GM18858 (cell line): ENCODE measurements at regions not wholly inside any gene's neighbourhood (a gene's known extent, or its start where the extent isn't known, plus 50 kb on each side); places are given as distances from the start of the nearest gene placed in this dataset.

Source experiments
- ATAC-seq: cut with Tn5 transposase; IDR thresholded peaks from one replicate; pipeline ENCODE4 v1.9.1; 2021; ENCODE audit not compliant: unreplicated experiment

DNA sequence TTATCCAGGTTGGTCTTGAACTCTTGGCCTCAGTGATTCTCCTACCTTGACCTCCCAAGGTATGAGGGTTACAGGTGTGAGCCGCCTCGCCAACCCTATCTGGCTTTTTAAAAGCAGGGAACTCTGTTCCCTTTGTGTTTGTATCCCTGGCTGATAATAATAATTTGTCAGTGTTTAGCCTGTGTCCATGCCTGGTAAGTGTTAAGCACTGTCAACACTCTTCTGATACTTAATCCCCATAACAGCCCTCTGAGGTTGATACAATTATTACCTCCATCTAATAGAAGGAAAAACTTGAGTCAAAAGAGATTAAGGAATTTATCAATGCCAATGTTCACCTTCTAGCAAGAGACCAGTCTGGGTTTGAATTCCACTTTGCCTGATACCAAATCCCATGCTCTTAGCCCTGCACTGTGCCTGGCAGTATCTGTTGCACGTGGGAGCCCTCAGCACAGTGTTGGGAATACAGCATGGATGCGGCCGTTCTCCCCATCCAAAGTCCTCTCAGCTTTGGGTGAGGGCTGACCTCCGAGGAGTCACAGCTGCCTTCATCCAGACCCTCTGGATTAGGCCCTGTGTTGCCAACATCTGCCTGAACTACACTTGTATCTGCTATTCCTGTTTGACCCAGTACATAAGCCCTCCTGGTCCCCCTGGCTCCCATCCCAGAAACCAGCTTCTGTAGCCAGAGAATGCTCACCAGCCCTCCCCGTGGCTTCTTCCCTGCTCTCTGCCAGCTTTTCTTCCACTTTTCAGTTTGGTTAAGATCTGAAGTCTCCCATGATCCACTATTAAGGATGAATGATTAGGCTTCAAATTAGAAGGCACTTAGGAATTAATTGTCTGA, 335.6 kb upstream of the ASIC2 start:
- no peak for ATAC-seq

- ATAC-seq, result no peak
Measured at GRCh38 chr17:33633446-33633845, 340.4 kb upstream of the ASIC2 start.

DNA sequence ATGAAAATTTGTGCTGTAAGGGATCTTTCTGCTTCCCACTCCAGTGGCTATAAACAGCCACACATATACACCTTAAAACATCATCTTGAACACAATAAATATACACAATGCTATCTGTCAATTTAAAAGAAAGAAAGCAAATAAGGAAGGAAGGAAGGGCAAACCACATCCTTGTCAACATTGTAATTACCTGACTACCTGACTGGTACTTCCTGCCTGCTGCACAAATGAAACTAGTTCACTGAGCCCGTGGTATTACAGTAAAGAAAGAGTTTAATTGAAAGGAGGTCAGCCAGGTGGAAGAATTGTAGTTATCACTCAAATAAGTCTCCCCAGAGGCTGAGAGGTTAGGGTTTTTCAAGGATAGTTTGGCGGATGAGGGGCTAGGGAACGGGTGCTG, 344.4 kb upstream of the ASIC2 start:
- ATAC-seq, result no peak

DNA sequence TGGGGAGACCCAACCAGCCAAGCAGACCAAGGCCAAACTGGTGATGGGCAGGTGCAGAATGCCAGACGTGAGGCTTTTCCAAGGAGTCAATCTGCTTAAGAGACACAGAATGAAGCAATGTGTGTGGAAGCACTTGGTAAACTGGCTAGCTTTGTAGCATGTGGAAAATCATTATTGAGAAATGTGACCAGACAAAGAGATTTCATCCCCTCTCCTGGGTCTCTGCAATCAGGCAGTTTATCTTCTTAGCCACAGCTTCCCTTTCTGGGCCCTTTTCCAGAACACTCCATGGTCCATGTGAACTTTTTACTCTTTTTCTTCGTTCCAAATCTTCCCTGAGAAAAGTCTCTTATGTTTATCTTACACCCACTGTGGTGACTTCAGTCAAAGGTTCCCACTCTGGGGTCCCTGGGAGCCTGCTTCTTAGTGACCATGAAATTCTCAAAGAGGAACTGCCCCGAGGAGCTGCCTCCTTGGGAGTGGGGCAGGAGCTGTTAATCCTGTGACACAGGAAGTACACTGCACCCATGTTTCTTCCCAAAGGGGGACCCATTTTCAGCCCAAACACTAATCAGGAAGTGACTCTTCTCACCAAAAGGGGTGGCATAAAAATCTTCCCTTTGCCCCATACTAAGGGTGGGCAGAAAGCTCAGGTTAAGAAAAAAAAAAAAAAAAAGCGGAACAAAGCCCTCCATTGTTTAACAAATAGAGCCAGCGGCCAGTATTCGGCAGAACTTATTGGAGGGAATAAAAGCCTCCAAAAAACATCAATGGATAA, 346.2 kb upstream of the ASIC2 start:
- ATAC-seq, result no peak

DNA sequence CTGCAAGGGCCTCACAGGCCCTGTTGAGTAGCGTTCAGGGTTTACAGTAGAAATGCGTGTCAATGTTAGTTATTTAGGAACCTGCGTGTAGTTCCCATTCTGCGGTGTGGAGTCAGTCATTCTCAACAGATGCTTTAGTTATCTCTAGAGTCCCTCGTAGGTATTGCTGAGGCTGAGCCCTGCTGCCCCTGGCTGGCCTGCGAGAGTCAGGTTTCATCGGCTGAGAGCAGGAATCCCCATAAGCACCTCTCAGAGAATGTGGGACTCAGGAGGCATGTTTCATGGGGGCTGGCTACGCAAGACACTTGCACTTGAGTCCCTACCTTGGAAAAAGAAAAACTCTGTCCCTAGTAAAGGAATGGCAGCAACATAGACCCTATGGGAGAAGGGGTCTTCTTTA, 347.5 kb upstream of the ASIC2 start:
- no peak for ATAC-seq

DNA sequence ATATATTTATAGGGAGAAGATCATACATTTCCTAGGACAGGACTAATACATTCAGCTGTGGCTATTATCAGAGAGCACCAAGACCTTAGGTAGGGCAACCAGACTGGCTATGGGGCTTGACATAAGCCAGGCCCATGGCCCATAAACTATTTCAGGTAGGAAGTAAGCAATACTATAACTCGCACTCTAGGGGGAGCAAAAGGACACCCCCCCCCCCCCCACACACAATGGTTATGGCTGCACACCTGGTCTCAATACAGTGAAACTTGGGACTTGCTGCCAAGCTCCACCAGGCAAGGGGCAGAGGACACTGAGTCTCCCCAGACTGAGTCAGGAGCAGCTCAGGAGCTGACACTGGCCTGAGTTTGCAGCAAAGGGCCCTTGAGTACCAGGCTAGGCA, 348.9 kb upstream of the ASIC2 start:
- no peak for ATAC-seq

GRCh38 chr17:33647956-33648355, 354.9 kb upstream of the ASIC2 start:
- ATAC-seq, result no peak

GRCh38 chr17:33650304-33650703, 357.2 kb upstream of the ASIC2 start:
- ATAC-seq, result no peak

- ATAC-seq, result no peak
Measured at GRCh38 chr17:33651686-33652085, 358.6 kb upstream of the ASIC2 start.

GRCh38 chr17:33652731-33653398, 359.8 kb upstream of the ASIC2 start:
- ATAC-seq, result no peak

GRCh38 chr17:33653399-33653788, 360.3 kb upstream of the ASIC2 start:
- no peak for ATAC-seq

DNA sequence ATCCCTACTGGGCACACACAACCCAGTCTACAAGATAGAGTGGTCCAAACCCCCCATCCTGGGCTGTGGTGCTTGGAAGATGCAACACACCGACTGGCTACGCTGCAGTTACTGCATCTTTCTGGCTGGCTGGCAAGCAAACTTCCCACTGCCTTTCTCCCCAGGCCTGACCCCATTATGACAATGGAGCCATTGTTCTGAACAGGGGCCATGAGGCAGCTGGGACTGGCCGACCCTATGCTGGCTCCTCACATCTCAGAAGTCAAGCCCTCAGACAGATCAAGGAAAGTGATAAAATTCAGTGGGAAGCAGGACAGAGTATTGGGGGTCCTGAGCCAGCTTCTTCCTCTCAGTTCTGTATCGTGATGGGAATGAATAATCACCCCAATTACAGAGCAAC, 364.1 kb upstream of the ASIC2 start:
- no peak for ATAC-seq

DNA sequence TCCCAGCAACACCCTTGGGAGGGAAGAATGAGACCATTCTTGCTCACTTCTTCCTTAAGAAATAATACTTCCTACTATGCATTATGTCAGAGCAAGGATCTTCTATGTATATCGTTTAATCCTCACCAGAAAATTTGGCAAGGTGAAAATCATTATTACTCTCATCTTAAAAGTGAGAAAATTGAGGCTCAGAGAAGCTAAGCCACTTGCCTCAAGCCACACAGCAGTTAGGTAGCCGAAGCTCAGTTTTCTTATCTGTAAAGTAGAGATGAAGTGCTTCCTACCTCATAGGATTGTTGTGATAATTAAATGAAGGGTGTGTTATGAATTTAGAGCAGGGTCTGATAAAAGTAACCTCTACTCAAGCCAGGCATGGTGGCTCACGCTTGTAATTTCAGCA, 368.9 kb upstream of the ASIC2 start:
- ATAC-seq, result no peak

DNA sequence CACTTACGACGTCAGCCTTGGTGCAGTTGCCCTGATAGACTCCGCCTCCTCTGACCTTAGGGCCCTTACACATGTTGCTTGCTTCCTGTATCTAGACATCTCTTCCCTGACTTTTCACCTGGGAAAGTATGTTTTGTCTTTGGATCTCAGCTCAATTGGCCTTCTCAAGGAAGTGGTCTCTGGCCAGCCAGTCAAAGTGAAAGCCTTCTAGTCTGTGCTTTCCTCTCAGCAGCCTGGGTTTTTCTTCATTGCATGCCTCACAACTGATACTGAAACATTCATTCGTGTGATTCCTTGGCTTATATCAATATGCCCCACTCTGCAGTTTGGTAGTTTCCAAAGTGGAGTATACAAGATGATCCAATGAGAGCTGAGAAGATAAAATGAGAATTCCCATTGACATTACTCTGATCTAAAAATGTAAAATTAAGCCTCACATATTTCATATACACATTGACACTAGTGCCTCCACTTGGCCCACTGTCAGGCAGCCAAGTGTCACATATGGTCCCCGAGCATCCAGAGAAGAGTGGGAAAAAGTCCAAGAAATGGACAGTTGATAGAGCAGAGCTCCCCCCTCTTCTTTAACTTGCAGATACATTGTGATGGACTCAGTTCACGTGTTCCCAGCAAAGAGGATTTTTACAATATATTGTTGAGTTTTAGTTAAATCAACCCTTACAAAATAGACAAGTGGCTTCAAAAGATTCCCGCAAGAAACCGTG, 371.2 kb upstream of the ASIC2 start:
- no peak for ATAC-seq

DNA sequence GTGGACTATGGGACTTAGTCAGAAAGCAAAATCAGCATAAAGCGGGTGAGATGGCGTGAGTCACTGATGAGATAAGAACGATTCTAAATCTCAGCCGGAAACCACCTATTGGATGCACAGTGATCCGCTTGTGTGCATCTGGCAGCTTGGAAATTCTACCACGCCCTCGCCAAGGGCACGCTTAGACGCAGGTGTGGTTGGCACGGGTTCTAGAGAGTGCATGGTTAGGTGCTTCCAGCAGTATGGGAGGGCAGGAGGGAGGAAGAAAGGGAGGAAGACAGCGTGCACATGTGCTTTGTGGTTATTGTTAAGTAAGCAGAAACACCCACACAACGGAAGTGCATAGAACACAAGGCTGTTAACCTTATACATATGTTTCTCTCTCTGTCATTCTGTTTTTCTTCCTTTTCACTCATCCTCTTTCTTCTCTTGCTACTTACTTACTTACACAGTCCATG, 374.0 kb upstream of the ASIC2 start:
- ATAC-seq, result no peak

- no peak for ATAC-seq
Measured at GRCh38 chr17:33667671-33668070, 374.6 kb upstream of the ASIC2 start.

GRCh38 chr17:33668516-33668915, 375.4 kb upstream of the ASIC2 start:
- no peak for ATAC-seq

- no peak for ATAC-seq
Measured at GRCh38 chr17:33671491-33671890, 378.4 kb upstream of the ASIC2 start.

DNA sequence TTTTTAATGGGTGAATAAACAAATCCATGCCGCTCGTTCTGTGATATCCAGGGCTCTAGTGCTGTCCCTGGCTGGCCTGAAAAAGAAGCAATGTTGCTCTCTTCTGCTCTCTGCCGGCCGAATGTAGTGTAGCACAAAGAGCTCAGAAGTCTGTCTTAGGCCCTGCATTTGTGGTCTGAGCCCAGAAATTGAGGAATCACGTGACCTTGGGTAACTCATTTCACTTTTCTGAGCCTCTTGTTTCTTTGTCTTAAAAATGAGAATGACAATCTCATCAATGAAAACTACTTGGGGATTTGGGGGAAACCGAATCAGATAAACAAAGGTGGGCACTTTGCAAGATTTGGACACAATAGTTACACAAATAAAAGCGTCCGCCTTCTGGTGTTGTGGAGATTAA, 381.6 kb upstream of the ASIC2 start:
- no peak for ATAC-seq

- ATAC-seq, result no peak
Measured at GRCh38 chr17:33676444-33676843, 383.3 kb upstream of the ASIC2 start.

- ATAC-seq, result no peak
Measured at GRCh38 chr17:33679595-33679994, 386.5 kb upstream of the ASIC2 start.
